Right lobe of liver (tissue), 6 donors: ENCODE measurements at regions not wholly inside any gene's neighbourhood (a gene's known extent, or its start where the extent isn't known, plus 50 kb on each side); places are given as distances from the start of the nearest gene placed in this dataset.

ENCODE experiments used
- ATAC-seq, 4 donors: fragments of 200-7000 bp; cut with Tn5 transposase; one replicate each; pipeline ENCODE4 v1.9.1; 2020; ENCODE audit warnings: mild to moderate bottlenecking in 4 of 4, moderate library complexity in 4 of 4
- DNase-seq, 3 donors: peaks; one replicate each; pipeline ENCODE4 v3.0.0-alpha.2; 2020
- H3K27ac ChIP-seq, 3 donors: fragments of 200-600 bp; one replicate each; pipeline ENCODE4 v1.8.0; 2022
- H3K27me3 ChIP-seq, 2 donors: fragments of 200-600 bp; one replicate each; pipeline ENCODE4 v1.8.0; 2022
- H3K36me3 ChIP-seq, 4 donors: fragments of 200-600 bp; sonication (generic) in 1 of 4; one replicate each; pipeline versions ENCODE4 v1.5.1 to v1.8.0; 2017 to 2022; ENCODE audit warnings: control low read depth in 1 of 4
- H3K4me1 ChIP-seq, 4 donors: fragments of 200-600 bp; sonication (generic) in 1 of 4; one replicate each; pipeline versions ENCODE4 v1.5.1 to v1.8.0; 2017 to 2022; ENCODE audit warnings: control low read depth in 1 of 4
- H3K4me3 ChIP-seq, 3 donors: fragments of 200-600 bp; one replicate each; pipeline ENCODE4 v1.8.0; 2022
- H3K9me3 ChIP-seq, 4 donors: fragments of 200-600 bp; sonication (generic) in 1 of 4; one replicate each; pipeline versions ENCODE4 v1.5.1 to v1.8.0; 2017 to 2022; ENCODE audit warnings: control low read depth in 1 of 4
- POLR2A ChIP-seq: fragments of 450-650 bp; IDR thresholded peaks from one replicate; pipeline ENCODE4 v1.6.1; 2017; ENCODE audit warnings: antibody characterized with exemption, mild to moderate bottlenecking
- WGBS: methylation state at CpG from one replicate; pipeline ENCODE4 v1.1.6; 2018; ENCODE audit warnings: low coverage, low lambda C conversion rate; ENCODE audit not compliant: insufficient coverage; ENCODE audit errors: missing lambda C conversion rate; 5-methylcytosine and 5-hydroxymethylcytosine counted together
- intact Hi-C, 2 donors: fragments of 100-400 bp; cut with DNase I; formaldehyde crosslinking; loops; one replicate each; pipeline versions ENCODE4 v1.11.2 to v1.14.1; 2022
- TF ChIP-seq, protein P1 (sequence below), 4 donors: fragments of 200-600 bp in 3 of 4; fragments of 450-650 bp in 1 of 4; IDR thresholded peaks; one replicate each; pipeline versions ENCODE4 v1.5.1 to v1.8.0; 2016 to 2022; ENCODE audit warnings: antibody characterized with exemption in 4 of 4, mild to moderate bottlenecking in 2 of 4
- donor health status: DM: no; HTN: yes; CAD: no.
- donor health status: DM: no; HTN: no; CAD: no.
- donor health status: DM: no; HTN: no; CAD: no.
- donor health status: DM: no; HTN: yes; CAD: no.
- donor health status: DM: no; HTN: yes; CAD: no.

DNA sequence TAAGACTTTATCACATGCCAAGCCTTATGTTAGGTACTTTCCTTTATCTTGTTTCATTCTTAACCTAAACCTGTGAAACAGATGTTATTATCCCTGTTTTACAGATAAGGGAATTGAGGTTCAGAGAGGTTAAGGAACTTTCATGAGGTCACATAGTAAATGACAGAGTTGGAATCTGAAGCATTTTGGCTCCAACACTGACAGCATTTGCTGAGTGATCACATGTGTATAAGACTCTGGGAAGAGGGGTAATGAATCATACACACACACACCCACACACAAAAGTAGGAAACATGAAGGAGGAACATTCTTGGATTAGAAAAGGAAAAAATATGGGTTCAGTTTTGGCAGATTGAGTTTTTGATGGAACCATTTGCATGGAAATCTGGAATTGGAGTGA lies 212.5 kb downstream of the GJA1 start:
- no peaks in the 10 kb centered on the region for H3K36me3 ChIP-seq
- no peak overlapping the region for H3K27ac ChIP-seq
- intact Hi-C loops: no loop called here
- H3K4me1 ChIP-seq: no peaks in the 10 kb centered on the region
- H3K9me3 ChIP-seq: no peaks in the 10 kb centered on the region
- no peak overlapping the region for H3K4me3 ChIP-seq
- no peak for DNase-seq
- ATAC-seq: no peak
- H3K27me3 ChIP-seq: no peaks in the 10 kb centered on the region
- TF ChIP-seq POLR2A: no peak
- TF ChIP-seq, protein P1, sequence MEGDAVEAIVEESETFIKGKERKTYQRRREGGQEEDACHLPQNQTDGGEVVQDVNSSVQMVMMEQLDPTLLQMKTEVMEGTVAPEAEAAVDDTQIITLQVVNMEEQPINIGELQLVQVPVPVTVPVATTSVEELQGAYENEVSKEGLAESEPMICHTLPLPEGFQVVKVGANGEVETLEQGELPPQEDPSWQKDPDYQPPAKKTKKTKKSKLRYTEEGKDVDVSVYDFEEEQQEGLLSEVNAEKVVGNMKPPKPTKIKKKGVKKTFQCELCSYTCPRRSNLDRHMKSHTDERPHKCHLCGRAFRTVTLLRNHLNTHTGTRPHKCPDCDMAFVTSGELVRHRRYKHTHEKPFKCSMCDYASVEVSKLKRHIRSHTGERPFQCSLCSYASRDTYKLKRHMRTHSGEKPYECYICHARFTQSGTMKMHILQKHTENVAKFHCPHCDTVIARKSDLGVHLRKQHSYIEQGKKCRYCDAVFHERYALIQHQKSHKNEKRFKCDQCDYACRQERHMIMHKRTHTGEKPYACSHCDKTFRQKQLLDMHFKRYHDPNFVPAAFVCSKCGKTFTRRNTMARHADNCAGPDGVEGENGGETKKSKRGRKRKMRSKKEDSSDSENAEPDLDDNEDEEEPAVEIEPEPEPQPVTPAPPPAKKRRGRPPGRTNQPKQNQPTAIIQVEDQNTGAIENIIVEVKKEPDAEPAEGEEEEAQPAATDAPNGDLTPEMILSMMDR (IDR thresholded peaks at IDR 0.05): no peak

DNA sequence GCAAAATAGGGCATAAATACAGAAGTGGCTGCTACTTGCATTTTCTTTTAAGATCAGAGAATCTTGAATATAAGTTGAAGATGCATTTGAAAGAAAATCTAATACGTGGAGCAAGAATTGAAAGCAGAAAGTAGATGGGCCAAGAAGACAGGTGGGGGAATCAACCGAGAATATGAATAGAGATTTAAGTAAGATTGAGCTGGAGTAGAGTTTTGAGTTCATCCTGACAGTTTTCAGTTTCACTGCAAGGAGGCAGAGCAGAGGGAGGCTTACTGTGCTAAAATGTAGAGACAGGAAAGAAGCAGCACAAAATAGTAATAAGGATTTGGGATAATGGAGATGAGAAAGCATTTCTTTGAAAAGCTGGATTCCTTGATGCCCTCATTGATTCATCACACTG lies 214.5 kb downstream of the GJA1 start:
- 21% methylated on average over 2 of the region's 2 CpGs for WGBS
- Histone ChIP-seq H3K4me3 (no peak overlapping the region), H3K27ac (no peak overlapping the region), H3K36me3 (no peaks in the 10 kb centered on the region), H3K9me3 (no peaks in the 10 kb centered on the region), H3K4me1 (no peaks in the 10 kb centered on the region), H3K27me3 (no peaks in the 10 kb centered on the region)
- TF ChIP-seq, protein P1 (IDR thresholded peaks at IDR 0.05): no peak
- no peak for TF ChIP-seq POLR2A
- DNase-seq (no peak), ATAC-seq (no peak)
- intact Hi-C loops: no loop called here

DNA sequence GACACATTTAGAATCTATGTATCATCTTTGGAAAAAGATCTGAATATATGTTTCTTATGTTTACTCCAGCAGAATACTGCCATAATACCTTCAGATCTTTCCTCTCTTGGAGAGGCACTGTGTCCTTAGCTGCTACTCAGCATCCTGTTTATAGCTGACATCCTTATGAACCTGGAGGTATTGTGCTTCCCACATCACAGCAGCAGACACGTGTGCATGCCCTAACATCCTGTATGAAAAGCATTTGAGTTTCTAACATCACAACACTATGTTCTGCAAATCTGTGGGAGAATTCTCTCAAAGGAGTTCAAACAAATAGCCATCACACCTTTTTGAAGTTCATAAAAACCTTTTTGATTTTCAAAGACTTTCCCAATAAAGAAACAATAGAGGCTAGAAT lies 216.0 kb downstream of the GJA1 start:
- no peak for TF ChIP-seq POLR2A
- TF ChIP-seq, protein P1 (IDR thresholded peaks at IDR 0.05): no peak
- no peak overlapping the region for H3K27ac ChIP-seq
- no peaks in the 10 kb centered on the region for H3K9me3 ChIP-seq
- no peak for DNase-seq
- intact Hi-C loops: no loop called here
- ATAC-seq: peak; percentile 40 to 85 (median 66)
- no peaks in the 10 kb centered on the region for H3K4me1 ChIP-seq
- no peak overlapping the region for H3K4me3 ChIP-seq
- no peaks in the 10 kb centered on the region for H3K27me3 ChIP-seq
- WGBS: 24% methylated on average over 1 of the region's 1 CpG
- no peaks in the 10 kb centered on the region for H3K36me3 ChIP-seq

DNA sequence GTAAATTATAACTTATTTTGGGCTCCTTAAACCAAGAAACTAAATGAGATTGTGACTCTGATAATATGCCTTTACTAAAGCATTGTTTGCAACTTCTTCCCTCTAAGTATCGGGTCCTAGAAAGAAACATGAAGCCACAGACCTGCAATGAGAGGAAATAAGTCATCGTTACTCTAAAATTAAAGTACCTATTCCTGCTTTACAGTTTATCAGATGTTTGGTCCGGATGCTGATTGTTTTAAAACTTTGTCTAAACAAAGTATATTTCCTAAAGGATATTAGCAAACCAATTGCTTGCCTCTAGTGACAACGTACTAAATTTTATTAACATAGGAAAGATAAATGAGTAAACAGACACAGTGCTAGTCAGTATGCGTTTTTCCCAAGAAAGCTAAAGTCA lies 216.8 kb downstream of the GJA1 start:
- Histone ChIP-seq H3K9me3 (no peaks in the 10 kb centered on the region), H3K4me3 (no peak overlapping the region), H3K27me3 (no peaks in the 10 kb centered on the region), H3K27ac (no peak overlapping the region), H3K4me1 (no peaks in the 10 kb centered on the region), H3K36me3 (no peaks in the 10 kb centered on the region)
- WGBS: 18% methylated on average over 5 of the region's 5 CpGs
- DNase-seq (no peak), ATAC-seq (peak in 1 of 4 donors; percentile 51)
- TF ChIP-seq POLR2A: no peak
- TF ChIP-seq, protein P1 (IDR thresholded peaks at IDR 0.05): no peak
- intact Hi-C loops: no loop called here
